Stimulated activated CD4-positive, alpha-beta T cell treated with anti-CD3 and anti-CD28 coated beads, Interleukin-1b, Interleukin-23, amount 100 ng/mL, for 24 hours (primary cell): ENCODE measurements at regions not wholly inside any gene's neighbourhood (a gene's known extent, or its start where the extent isn't known, plus 50 kb on each side); places are given as distances from the start of the nearest gene placed in this dataset.
A peak's percentile ranks its signal among the peaks of the same experiment; 100 is the strongest.

Experiments
- DNase-seq, 4 experiments: peaks; one replicate each; pipeline ENCODE4 v3.0.0-alpha.2; 2020; ENCODE audit warnings: low read depth in 4 of 4, low spot score in 1 of 4

- DNase-seq = no peak
Measured at GRCh38 chr21:35243171-35243570, 194.1 kb upstream of the RUNX1 start.

GRCh38 chr21:35239811-35240219 is 190.7 kb upstream of the RUNX1 start:
- DNase-seq = no peak

DNA sequence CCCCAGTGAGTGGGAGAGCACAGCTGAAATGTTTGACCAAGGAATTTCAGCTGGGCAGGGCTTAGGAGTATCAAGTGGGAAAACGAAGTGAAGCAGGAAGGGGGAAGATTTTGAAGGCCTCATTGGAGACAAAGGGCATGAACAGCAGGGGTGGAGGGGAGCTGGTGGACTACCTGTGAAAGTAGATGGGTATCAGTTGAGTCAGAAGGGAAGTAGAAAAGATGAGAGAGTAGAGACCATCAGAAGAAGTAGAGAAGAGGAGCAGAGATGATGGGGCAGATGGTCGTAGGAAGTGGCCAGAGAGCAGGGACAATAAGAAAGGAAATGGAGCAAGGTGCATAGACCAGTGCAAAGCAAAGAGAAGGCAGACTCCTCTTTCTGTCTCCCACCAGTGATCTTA is 189.0 kb upstream of the RUNX1 start:
- DNase-seq = no peak

- no peak for DNase-seq
Measured at GRCh38 chr21:35237287-35237686, 188.2 kb upstream of the RUNX1 start.

DNA sequence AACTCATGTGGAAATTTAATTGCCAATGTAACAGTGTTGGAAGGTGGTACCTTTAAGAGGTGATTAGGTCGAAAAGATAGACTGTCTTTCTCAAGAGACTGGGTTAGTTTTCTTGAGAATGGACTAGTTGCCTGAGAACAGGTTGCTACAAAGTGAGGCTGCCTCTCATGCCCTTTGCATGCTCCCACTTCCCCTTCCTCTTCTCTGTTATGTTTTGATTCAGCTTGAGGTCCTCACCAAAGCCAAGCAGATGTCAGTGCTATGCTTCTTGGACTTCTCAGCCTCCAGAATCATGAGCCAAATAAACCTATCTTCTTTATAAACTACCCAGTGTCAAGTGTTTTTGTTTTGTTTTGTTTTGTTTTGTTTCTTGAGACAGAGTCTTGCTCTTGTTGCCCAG is 187.0 kb upstream of the RUNX1 start:
- no peak for DNase-seq

- DNase-seq = no peak
Measured at GRCh38 chr21:35234725-35235124, 185.6 kb upstream of the RUNX1 start.

- DNase-seq = no peak
Measured at GRCh38 chr21:35233756-35234155, 184.7 kb upstream of the RUNX1 start.

DNA sequence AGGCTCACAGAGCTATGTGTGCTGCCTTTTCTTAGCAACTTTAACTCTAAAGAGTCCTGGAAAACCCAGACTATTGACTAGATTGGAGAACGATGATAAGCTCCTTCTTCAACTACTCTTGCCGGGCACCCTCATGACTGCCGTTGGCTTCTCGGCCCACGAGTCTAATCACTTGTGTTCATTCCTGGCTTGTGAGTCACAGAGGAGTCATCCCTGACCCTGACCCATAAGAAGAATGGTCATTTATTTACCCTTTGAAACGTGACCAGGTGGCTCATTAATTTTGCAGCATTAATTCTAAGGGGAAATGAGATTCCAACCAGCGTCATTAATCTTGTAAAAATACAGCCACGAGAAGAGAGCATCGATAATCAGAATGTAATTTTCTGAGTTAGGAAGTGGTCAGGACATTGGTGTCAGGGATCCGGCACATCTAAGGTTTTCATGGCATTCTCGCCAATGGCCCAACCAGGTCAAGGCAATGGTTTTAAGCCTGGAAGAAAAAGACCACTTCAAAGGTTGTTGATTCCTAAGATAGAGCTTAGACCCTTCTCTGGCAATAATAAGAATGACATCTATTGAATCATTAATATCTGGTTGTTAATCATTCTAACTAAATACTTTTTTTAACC is 183.6 kb upstream of the RUNX1 start:
- no peak for DNase-seq

DNA sequence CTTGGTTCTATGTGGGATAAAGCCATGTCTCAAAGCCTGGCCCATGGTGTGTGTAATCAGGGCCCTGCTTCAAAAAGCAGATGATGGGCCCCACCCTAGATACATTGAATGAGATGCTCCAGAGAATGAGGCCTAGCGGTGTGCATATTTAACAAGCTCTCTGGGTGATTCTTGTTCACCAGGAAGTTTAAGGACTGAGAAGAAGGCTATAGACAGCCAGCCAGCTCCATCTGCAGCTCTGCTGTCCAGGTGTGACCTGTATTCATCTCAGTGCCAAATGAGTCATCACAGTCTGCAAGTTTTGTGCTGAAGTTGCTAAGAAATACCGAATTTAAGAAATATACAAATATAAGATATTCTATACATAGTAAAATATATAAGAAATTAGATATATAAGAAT is 182.0 kb upstream of the RUNX1 start:
- DNase-seq = no peak

DNA sequence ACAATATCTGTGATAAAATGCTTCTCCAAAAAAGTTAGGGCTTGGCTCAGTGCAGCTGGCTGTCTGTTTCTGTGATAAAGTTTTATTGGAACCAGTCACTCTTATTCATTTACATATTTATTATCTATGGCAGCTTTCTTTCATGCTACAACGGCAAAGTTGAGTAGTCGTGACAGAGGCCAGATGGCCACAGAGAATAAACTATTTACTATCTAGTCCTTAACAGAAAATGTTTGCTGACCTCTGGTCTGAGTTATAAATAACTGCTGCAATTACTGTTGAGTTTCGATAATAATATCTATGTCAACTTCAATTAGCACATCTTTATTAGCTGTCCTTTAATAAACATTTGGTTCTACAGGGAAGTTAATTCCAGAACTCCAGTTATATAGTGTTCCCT is 180.2 kb upstream of the RUNX1 start:
- no peak for DNase-seq

DNA sequence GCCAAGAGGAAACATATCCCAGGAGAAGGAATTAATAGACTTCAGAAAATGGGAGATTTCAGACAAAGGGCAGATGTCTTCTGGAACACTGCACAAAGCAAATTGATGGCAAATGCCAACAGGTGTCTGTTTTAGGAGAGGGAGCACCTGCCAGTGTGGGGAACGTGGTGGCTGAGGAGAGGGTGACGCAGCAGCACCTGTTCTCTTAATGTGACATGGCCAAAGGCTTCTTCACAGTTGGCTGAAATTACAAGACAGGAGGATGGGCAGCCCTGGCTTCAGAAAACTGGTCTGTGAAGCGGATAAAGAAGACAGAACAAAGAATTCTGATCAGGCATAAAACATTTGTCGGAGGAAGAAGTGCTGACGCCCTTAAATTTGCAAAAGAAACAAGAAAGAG is 178.7 kb upstream of the RUNX1 start:
- no peak for DNase-seq

DNA sequence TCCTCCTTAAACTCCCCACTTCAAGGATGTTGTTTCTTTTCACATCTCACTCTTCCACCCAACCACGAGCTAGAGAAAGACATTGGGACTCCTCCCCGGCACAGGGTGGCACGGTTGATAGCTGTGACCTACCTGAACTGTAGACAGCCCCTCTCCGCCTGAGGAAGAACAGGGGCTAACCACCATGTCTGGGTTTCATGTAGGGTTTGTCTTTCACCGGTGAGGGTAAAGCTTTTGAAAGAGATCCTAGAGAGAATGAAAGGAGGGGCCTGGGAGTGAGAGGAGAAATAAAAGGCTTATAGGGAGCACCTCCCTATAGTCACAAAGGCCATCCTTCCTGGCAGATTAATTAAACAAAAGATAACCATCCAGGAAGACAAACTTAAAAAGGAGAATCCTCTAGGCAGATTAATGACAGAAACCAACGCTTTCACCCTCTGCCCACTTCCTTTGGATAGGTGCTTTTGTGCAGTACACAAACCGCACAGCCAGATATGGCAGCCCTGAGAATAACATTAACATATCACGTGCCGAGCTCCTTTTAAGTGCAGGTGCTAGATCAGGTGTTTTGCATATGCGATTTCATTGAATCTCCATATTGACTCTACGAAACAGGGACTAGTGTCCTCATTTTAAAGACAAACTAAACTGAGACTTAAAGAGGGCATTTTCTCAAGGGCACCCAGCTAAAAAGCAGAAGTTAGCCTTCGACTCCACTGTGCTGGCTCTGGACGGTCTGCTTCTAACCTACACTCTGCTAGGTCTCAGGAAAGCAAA is 178.1 kb upstream of the RUNX1 start:
- peak in 2 of 4 experiments; percentile 14 to 25 for DNase-seq

DNA sequence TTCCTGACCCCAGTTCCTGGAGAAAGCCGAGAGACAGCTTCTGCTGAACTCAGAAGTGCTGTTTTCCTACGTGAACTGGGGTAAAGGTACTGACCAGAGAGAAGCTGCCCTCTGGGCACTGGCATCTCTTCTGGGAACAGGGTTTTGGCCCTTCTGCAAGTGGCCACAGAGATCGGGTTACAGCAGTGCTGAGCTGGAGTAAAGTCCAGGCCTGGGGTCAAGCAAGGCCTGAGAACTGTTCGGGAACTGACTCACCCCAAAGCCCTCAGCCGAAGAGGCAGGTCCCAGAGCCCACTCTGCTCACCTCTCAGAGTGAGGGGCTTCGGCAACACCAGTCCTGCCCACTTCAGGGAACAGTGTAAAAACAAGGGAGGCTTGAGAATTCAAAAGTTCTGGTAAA is 177.2 kb upstream of the RUNX1 start:
- no peak for DNase-seq

- no peak for DNase-seq
Measured at GRCh38 chr21:35225573-35225972, 176.5 kb upstream of the RUNX1 start.

DNA sequence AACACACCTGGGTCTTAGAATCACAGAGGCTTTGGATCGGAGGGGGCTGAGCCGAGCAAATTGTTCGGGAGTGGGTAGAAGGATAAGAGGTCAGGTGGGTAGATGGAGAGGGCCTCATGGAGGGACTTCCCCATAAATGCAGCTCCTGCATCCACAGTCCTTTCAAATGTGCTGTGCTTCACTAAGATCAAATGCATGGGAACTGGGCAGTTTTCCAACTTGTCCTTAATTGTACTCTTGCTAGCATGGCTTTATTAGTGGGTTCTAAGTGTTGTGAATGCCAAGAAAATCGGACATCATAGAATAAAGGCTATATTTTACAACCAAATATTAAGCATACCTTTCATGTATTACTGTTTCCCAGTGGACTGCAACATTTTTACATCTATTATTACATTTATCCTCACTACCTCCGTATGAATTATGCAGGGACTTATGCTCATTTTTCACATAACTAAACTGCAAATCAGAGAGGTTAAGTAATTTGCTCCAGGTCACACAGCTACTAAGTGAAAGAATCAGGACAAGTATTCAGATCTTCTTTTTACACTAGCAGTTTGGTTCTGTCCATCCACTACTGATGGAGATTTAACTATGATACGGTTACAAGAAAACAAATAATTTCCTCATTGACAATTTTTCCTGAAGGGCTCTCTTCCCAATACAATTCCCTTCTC is 174.5 kb upstream of the RUNX1 start:
- no peak for DNase-seq

- no peak for DNase-seq
Measured at GRCh38 chr21:35222541-35222941, 173.4 kb upstream of the RUNX1 start.

- no peak for DNase-seq
Measured at GRCh38 chr21:35222021-35222420, 172.9 kb upstream of the RUNX1 start.

DNA sequence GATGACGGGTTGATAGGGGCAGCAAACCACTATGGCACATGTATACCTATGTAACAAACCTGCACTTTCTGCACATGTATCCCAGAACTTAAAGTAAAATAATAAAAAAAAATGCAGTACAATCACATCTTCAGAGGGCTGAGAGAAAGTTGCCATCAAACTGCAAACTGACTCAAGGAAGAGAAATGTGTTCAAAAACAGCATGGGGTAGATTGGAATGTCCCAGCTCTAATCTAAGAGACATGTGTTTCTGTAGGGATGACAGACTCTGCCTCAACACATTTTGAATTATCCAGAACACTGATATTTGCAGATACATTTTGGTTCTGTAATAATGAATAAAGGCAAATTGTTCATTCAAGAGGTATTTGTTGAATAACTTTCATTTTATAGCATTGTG is 171.2 kb upstream of the RUNX1 start:
- no peak for DNase-seq

DNA sequence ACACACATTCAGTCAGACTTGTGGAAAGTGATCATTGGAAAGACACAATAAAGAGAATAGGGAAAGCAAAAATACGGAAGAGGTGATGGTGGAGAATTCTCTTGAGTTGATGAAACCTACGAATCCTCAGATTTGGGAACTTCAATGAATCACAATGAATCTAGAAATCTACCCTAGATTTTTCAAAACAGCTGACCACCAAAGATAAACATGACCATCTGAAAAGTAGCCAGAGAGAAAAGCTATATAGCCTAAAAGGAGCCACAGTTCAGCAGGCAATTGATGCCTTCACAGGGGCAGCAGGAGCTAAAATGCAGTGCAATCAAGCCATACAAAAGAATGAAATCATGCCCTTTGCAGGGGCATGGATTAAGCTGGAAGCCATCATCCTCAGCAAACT is 170.6 kb upstream of the RUNX1 start:
- DNase-seq = no peak

- DNase-seq = no peak
Measured at GRCh38 chr21:35219291-35219690, 170.2 kb upstream of the RUNX1 start.

DNA sequence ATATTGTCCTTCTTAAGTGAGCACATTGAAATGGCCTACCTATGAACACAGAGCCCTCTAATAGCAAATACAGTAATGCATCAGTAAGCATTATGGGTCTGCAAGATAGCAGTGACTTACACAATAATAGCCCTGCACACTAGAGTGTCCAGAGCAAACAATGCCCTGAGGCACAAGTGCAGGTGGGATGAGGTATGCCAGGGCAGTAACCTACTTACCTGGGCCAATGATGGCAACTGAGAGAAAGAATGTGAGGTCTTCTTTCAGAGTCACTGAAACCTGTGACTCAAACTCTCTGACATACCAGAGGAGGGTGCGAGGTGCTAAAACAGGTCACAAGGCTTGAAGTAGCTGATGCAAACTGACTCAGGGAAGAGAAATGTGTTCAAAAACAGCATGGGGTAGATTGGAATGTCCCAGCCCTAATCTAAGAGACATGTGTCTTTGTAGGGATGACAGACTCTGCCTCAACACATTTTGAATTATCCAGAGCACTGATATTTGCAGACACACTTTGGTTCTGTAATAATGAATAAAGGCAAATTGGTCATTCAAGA is 168.5 kb upstream of the RUNX1 start:
- peak in 3 of 4 experiments; percentile 20 to 26 (median 23) for DNase-seq

- DNase-seq = no peak
Measured at GRCh38 chr21:35216996-35217395, 167.9 kb upstream of the RUNX1 start.
